ENCODE measurements at regions not wholly inside any gene's neighbourhood (a gene's known extent, or its start where the extent isn't known, plus 50 kb on each side); places are given as distances from the start of the nearest gene placed in this dataset.
"Not testable (repeated sequence)": the region's sequence is repeated elsewhere in the genome, so short reads cannot be mapped to it uniquely, and the experiment has no call there.

DNA sequence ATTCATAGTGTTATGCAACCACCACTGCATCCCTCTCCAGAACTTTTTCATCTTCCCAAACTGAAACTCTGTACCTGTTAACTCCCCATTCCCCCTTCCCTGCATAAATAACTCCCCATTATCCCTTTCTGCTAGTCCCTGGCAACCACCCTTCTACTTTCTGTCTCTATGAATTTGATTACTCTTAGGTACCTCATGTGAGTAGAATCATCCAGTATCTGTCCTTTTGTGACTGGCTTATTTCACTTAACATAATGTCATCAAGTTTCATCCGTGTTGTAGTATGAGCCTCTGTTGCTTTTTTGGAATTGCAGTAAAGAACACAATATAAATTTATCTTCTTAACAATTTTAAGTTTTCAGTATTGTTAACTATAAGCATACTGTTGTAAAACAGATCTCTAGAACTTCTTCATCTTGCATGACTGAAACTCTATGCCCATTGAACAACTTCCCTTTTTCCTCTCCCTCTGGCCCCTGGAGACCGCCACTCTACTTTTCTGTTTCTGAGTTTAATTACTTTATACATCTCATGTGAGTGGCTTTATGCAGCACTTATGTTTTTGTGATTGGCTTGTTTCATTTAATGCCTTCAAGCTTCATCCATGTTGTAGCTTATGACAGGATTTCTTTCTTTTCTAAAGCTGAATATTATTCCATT, 87.3 kb upstream of the ABCC4 start:
- DNase-seq (ENCODE audit: low read depth in 3 of 3) = no peak

DNA sequence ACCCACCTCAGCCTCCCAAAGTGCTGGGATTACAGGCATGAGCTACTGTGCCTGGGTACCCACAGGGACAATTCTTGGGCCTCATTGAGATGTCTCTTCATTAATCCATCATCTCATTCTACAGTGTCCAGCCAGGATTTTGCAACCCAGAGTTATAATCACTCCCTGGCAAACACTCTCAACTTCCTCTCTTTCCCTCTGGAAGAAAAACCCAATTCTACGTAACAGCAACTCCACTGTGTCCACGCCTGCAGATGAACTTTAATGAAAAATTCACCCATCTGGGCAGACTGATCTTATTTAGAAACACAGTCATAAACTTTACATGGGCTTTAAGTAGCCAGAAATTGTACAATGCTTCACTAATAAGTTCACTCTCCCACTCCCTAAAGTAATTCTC, 90.1 kb upstream of the ABCC4 start:
- DNase-seq (ENCODE audit: low read depth in 3 of 3) = no peak

DNA sequence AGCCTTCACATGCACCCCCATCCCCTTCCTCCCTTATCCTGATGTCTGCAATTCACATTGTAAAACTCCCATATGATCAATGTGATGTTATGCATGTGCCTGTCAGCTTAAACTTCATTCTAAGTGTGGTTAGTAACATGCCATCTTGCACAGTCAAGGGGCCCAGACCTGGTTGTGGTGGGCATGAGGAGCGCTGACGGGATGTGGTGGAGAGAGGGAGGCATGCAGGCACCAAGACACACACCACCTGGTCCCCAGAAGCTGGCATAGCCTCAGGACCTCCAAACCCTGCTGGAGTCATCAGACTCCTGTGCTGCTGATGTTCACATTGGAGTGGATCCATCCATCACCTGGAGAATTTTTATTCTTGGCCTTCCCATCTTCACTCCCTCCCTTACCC, 90.5 kb upstream of the ABCC4 start:
- DNase-seq (ENCODE audit: low read depth in 3 of 3) = no peak

DNA sequence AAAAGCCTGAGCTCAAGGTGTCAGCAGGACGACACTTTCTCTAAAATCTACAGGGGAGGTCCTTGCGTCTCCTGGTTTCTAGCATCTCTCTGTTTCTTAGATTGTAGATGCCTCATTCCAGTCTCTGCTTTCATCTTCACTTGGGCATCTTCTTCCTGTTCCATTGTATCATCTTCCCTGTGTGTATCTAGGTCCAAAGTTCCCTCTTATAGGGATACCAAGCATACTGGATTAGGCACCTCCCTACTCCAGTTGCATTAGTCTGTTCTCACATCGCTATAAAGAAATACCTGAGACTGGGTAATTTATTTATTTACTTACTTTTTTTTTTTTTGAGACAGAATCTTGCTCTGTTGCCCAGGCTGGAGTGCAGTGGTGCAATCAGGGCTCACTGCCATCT, 91.3 kb upstream of the ABCC4 start:
- no peak for DNase-seq (ENCODE audit: low read depth in 3 of 3)

DNA sequence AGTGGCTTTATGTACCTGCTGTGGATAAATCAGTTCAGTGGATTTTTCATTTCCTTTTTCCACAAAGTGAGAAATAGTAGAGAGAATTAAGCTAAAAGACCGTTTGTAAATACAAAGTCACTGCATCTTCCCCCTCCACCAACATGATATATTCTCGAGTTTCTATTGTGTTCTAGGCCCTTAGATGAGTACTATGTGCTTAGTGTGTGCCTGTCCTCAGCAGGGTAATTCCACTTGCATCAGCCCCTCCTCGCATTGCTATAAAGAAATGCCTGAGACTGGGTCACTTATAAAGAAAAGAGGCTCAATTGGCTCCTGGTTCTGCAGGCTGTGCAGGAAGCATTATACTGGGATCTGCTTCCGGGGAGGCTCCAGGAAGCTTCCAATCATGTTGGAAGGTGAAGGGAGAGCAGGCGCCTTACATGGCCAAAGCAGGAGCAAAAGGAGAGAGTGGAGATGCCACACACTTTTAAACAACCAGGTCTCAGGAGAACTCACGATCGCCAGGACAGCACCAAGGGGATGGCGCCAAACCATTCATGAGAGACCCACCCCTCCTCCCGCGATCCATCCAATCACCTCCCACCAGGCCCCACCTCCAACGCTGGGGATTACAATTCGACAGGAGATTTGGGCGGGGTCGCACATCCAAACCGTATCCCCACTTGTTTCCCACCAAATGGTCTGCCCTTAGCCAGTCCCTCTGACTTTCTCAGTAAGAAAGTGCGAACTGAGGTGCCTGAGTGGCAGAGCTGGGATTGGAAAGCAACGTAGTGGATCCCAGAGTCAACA, 102.3 kb upstream of the ABCC4 start:
- DNase-seq (ENCODE audit: low read depth in 3 of 3) = no peak

DNA sequence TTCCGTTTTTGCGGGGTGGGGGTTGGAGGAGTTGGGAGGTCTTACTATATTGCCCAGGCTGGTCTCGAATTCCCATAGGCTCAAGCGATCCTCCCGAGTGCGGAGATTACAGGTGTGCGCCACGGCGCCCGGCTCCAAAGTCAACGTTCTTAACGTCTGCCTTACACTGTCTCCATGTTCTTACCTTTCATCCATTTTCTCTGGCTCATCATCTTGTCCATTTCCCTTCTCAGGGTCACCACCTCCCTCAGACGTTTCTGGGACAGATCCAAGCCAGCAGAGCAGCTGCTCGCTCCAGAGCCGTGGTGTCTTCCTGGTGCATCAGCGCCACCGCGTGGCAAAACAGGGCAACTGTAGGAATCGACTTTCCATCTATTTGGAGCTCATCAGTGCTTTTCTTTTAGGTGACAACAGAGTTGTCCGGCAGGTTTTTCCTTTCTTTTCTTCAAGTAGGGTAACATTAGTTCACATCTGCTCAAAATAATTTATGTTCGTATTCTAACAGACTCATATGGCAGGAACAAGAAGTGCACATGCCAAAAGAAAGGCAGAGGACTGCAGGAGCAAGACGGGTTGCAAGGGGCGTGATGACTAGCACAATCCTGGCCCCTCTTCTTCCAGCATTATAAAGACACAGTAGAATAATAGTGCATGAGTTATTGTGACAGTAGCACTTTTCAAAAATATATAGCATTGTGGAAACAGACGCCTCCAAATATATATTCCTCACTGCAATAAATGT, 103.1 kb upstream of the ABCC4 start:
- peak; percentile 47 to 69 (median 52) for DNase-seq (ENCODE audit: low read depth in 3 of 3)

DNA sequence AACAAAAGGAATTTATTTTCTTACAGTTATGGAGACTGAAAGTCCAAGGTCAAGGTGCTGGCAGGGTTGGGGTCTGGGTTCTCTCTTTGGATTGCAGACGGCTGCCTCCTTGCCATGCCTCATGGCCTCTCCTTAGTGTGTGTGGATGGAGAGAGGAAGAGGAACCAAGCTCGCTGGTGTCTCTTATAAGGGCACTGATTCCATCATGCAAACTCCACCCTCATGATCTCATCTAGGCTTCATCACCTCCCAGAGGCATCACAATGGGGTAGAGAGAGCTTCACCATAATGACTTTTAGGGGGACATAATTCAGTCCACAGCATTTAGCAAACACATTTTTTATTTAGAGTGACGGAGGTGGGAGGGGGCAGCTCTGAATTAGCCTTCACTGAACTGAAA, 104.9 kb upstream of the ABCC4 start:
- no peak for DNase-seq (ENCODE audit: low read depth in 3 of 3)

DNA sequence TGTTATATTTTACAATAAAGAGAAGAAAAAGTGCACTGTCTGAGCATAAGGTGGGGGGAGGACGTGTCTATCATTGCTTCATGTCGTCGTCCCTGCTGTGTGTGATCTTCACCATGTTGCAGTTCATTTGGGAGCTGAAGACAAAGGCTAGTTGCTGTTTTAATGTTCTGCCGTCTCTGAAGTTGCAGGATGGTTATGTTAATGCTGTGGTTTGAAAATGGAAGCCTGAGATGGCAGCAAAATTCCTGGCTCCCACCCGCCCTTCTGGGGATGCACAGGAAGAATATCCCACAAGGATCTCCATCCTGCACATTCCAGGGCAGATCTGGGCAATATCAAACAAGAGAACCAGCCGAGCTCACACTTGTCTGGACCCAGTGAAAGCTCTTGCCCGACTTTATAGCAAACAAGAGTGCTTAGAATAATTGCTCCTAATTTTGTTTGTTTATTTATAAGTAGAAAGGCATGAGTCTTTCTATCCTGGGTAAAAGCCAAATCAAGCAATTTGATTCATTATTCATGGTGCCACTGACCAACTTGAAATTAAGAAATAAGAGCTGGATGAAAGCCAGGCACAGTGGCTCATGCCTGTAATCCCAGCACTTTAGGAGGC, 110.3 kb upstream of the ABCC4 start:
- no peak for DNase-seq (ENCODE audit: low read depth in 3 of 3)

DNA sequence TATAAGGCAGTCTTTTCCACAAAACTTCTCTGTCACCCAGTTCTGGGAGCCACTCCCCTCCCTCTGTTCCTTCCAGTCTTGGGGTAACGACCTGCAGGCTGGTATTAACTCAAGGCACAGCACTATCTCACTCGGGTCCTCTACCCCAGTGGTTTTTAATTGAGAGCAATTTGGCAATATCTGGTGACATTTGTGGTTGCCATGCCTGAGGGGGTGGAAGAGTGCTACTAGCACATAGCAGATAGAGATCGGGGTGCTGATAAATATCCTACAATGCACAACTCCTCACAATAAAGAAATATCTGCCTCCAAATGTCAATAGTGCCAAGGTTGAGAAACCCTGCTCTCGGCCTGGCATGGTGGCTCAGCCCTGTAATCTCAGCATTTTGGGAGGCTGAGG, 117.7 kb upstream of the ABCC4 start:
- no peak for DNase-seq (ENCODE audit: low read depth in 3 of 3)

DNA sequence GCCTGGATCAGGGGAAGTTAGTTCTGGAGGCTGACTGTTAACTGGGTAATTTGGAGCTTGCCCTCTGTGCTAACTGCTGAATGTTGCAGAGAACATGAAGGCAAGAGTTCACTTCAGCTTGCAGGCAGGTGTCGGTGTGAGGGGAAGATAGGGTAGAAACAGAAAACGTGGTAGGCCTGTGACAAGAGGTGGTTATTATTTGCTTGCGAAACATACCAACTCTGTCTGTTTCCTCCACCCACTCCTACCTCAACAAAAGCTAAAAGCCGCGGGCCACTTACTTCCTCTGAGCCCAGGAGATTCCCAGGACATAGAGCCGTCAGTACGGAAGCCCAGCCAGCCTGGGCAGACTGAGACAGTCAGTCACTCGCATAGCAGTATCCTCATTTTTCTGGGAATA, 119.2 kb upstream of the ABCC4 start:
- no peak for DNase-seq (ENCODE audit: low read depth in 3 of 3)

DNA sequence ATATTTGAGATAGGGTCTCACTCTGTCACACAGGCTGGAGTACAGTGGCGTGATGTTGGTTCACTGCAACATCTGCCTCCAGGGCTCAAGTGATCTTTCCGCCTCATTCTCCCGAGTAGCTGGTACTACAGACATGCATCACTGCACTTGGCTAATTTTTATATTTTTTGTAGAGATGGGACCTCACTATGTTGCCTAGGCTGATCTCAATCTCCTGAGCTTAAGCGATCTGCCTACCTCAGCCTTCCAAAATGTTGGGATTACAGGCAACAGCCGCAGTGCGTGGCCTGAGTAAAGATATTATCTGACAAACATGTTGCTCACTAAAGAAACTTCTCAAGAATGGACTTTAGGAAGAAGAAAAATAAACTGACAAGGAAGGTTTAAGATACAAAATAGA, 125.4 kb upstream of the ABCC4 start:
- no peak for DNase-seq (ENCODE audit: low read depth in 3 of 3)

DNA sequence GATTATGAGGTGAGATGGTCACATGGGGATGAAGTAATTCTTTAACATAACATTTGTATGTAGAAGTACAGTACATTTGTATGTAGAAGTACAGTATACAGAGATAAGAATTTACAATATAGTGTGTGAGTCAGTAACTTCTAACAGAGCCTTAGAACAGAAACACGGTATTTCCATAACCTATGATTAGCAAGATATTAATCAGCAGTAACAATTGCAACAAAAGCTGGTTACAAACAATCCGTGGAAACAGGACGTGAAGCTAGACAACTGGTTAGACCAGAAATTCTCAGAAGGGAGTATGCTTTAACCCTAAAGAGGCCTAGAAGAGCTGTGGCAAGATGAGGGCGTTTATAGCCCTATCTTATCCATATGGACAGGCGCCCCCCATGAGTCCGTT, 122.0 kb upstream of the CLDN10 start:
- DNase-seq (ENCODE audit: low read depth in 3 of 3) = not testable (repeated sequence)

DNA sequence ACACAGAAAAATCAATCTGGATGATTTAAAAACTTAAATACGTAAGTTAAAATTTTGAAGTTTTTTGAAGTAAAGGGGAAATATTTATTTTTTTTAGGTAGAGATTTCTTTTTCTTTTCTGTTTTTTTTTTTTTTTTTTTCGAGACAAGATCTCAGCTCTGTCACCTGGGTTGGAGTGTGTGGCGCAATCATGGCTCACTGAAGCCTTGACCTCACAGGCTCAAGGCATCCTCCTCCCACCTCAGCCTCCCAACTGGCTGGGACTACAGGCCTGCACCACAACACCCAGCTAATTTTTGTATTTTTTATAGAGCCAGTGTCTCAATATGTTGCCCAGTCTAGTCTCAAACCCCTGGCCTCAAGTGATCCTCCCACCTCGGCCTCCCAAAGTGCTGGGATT, 120.4 kb upstream of the CLDN10 start:
- DNase-seq (ENCODE audit: low read depth in 3 of 3) = no peak

DNA sequence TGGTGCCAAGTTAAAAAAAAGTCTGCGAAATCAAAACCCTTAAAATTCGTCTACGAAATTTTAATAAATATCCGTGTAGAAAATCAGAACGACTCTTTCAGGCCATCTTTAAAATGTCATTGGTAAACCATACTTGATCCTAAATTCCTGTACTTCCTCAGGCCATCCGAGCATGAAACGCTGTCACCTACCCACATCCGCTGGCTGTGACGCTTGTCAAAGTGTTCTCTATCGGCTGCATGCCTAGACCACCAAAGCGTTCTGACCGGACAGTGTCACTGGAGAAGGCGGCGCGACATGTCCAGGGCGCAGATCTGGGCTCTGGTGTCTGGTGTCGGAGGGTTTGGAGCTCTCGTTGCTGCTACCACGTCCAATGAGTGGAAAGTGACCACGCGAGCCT, 119.0 kb upstream of the CLDN10 start:
- no peak for DNase-seq (ENCODE audit: low read depth in 3 of 3)

DNA sequence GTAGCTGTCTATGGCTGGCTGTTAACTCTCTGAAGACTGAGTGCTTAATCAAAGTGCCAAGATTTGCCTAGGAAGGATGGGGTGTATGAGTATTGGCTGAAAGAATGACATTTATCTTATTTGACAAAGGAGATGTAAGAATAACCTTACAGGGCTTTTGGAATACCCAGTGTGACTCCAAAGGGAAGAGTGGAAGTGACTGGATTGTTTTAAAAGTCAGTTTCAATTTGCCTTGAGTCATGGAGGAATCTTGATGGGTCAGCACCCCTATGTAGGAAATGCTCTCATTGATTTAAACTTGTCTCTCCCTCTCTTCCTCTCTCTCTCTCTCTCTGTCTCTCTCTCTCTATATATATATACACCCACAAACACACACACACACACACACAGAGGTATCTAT, 118.4 kb upstream of the CLDN10 start:
- DNase-seq (ENCODE audit: low read depth in 3 of 3) = no peak

DNA sequence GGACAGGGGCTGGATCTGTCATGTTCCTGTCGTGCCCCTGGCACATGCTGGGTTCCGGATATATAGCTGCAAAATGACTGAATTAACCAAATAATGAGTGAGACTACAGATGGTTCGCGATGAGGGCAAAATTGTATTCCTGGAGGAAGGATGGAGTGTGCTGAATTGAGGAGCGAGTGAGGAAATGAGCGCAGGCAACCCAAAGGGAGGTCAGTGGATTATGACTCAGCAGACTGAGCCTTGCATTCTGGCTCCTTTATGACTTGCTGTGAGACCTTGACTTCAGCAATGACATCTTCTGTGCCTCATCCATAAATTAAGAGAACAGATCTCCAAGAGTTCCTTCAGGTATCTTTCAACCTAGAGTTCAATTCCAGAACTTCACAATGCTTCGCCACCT, 115.0 kb upstream of the CLDN10 start:
- DNase-seq (ENCODE audit: low read depth in 3 of 3) = no peak

DNA sequence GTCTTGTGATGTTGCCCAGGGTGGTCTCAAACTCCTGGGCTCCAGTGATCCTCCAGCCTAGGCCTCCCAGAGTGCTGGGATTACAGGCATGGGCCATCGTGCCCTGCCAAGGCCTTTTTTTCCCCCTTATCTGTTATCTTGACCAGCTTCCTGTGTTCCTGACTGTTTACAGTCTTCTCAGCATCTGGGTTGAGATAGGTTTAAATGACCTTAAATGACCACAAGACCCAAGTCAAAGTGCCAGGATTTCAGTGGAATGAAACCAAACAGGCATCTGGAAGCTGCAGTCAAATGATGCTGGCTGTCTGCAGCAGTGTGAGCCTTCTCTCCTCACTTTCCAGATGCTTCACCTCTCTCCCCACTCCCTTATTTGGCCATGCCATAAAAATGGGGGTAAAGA, 114.2 kb upstream of the CLDN10 start:
- DNase-seq (ENCODE audit: low read depth in 3 of 3) = no peak

DNA sequence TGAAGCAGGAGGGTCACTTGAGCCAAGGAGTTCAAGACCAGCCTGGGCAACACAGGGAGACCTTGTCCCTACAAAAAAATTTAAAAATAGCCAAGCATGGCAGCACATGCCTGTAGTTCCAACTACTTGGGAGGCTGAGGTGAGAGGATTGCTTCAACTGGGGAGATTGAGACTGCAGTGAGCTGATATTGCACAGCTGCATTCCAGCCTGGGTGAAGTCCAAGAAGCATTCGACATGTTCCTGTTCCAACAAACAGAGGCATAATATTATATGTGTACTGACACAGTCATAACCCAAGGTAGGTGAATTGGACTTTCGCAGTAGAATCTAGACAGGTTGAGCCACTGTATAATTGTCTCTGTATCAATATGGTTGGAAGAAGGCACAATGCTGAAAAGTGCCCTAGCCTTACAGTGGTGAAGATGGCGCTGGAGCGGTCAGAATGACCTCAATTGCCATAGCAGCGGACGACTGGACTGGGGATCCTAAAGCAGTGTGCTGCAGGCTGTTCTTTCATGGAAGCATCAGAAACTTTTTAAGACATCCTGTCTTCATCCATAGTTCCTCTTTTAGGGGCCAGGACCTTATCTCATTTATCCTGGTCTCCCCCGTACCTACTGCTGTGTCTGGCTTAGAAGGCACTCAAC, 112.0 kb upstream of the CLDN10 start:
- no peak for DNase-seq (ENCODE audit: low read depth in 3 of 3)

DNA sequence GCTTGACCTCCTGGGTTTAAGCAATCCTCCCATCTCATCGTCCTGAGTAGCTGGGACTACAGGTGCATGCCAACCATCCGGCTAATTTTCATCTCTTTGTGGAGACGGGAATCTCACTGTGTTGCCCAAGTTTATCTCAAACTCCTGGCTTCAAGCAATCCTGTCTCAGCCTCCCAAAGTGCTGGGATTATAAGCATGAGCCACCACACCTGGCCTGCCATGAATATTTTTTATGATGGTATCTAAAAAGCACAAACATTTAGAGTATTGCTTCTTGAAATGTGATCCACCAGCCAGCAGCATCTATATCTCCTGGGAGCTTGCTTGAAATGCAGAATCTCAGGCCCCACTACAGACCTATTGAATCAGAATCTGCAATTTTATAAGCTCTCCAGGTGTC, 111.2 kb upstream of the CLDN10 start:
- no peak for DNase-seq (ENCODE audit: low read depth in 3 of 3)

DNA sequence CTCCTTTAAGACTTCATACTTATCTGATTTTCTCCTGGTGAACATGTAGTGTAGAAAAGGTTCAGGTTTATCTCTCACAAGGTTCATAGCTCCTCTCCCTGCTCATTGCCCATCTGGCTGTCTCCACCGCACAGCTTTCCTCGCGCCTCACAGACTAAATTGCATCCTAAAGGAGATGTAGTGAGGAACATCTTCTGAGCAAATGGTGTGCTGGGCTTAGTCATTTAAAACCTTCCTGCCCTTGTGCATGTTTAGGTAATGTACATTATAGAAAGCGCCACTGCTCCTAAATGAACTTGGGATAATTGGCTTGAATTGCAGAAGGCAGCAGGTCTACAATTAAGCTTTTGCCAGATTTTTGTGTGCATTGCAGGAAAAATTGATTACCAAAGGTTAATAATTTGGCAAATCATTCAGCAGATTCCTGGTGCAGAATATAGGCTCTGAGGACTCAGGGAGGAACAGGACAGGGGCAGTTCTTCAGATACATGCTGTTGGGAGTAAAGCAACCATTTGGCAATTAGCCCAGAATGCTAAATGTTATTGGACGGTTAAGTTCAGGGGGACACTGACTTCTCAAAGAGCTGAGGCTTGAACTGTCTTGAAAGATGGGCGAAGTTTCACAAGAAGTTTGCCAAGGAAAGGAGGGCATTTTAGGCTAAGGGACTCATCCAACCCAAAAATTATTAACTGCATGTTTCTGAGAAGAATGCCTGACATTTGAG, 108.4 kb upstream of the CLDN10 start:
- DNase-seq (ENCODE audit: low read depth in 3 of 3) = no peak

DNA sequence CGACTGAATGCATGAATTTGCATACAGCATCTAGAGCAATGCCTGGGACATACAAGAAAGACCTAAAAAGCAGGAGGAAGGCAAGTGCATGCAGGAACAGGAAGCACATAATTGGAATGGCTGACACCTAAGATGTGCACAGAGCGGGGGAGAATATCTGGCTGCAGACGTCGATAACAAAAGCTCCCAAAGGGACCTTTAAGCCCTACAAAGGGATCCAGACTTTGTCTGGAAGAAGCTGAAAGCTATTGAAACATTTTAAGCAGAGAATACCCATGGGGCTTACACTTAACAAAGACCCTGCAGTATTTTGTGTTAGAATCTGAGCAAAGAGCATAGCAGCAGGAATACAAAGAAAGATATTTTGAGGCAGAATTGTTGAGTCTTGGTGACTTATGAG, 107.4 kb upstream of the CLDN10 start:
- DNase-seq (ENCODE audit: low read depth in 3 of 3) = no peak
